GM23338 (cell line): ENCODE measurements at regions not wholly inside any gene's neighbourhood (a gene's known extent, or its start where the extent isn't known, plus 50 kb on each side); places are given as distances from the start of the nearest gene placed in this dataset.

Experiments used
- ATAC-seq: fragments of 200-7000 bp; cut with Tn5 transposase; 3 replicates; pipeline ENCODE4 v1.9.1; 2020
- DNase-seq: peaks from one replicate; pipeline ENCODE4 v3.0.0-alpha.2; 2015; ENCODE audit warnings: low spot score
- H2AFZ ChIP-seq: fragments of 200-600 bp; sonication (generic); 2 replicates; pipeline ENCODE4 v1.8.0; 2016; ENCODE audit warnings: antibody characterized with exemption, mild to moderate bottlenecking, moderate library complexity
- H3F3A ChIP-seq: fragments of 200-600 bp; sonication (generic); replicated peaks from 2 replicates; pipeline ENCODE4 v1.8.0; 2017; ENCODE audit warnings: antibody characterized with exemption, mixed run types, low read depth
- H3K27ac ChIP-seq: fragments of 200-600 bp; sonication (generic); 2 replicates; pipeline ENCODE4 v1.6.1; 2016; ENCODE audit warnings: low read depth
- H3K27me3 ChIP-seq: fragments of 200-600 bp; sonication (generic); 2 replicates; pipeline ENCODE4 v1.8.0; 2016; ENCODE audit warnings: mild to moderate bottlenecking, mixed run types, moderate library complexity; ENCODE audit not compliant: insufficient read depth
- H3K36me3 ChIP-seq: fragments of 200-600 bp; sonication (generic); 2 replicates; pipeline ENCODE4 v1.8.0; 2016; ENCODE audit warnings: mild to moderate bottlenecking; ENCODE audit not compliant: insufficient read depth
- H3K4me1 ChIP-seq: fragments of 200-600 bp; sonication (generic); 2 replicates; pipeline ENCODE4 v1.8.0; 2016; ENCODE audit warnings: mild to moderate bottlenecking, moderate library complexity; ENCODE audit not compliant: insufficient read depth
- H3K4me2 ChIP-seq: fragments of 200-600 bp; sonication (generic); 2 replicates; pipeline ENCODE4 v1.7.1; 2017; ENCODE audit warnings: mixed run types
- H3K4me3 ChIP-seq: fragments of 200-600 bp; sonication (generic); 2 replicates; pipeline ENCODE4 v1.6.1; 2016; ENCODE audit warnings: mixed run types
- H3K79me2 ChIP-seq: fragments of 200-600 bp; sonication (generic); replicated peaks from 2 replicates; pipeline ENCODE4 v1.8.0; 2017; ENCODE audit warnings: mild to moderate bottlenecking; ENCODE audit not compliant: insufficient read depth
- H3K9me2 ChIP-seq: fragments of 200-600 bp; sonication (generic); 2 replicates; pipeline ENCODE4 v1.8.0; 2017; ENCODE audit not compliant: insufficient read depth
- H4K20me1 ChIP-seq: fragments of 200-600 bp; sonication (generic); replicated peaks from 2 replicates; pipeline ENCODE4 v1.8.0; 2017; ENCODE audit warnings: mild to moderate bottlenecking; ENCODE audit not compliant: insufficient read depth
- H3K27ac Mint-ChIP-seq: 2 replicates; pipeline ENCODE4 v1.8.0; 2020; ENCODE audit warnings: inconsistent platforms, mild to moderate bottlenecking, moderate library complexity, mixed read lengths
- H3K27me3 Mint-ChIP-seq: 3 replicates; pipeline ENCODE4 v1.8.0; 2022; ENCODE audit warnings: low read depth, mild to moderate bottlenecking, moderate library complexity, mixed read lengths, inconsistent platforms; ENCODE audit not compliant: insufficient read depth, poor library complexity
- H3K36me3 Mint-ChIP-seq: 3 replicates; pipeline ENCODE4 v1.8.0; 2021; ENCODE audit warnings: low read depth, mild to moderate bottlenecking, inconsistent platforms, moderate library complexity, mixed read lengths
- H3K4me1 Mint-ChIP-seq: 3 replicates; pipeline ENCODE4 v1.8.0; 2020; ENCODE audit warnings: mild to moderate bottlenecking, inconsistent platforms, mixed read lengths
- H3K4me3 Mint-ChIP-seq: 3 replicates; pipeline ENCODE4 v1.8.0; 2021; ENCODE audit warnings: moderate library complexity, mild to moderate bottlenecking, inconsistent platforms, mixed read lengths
- H3K9me3 Mint-ChIP-seq: 3 replicates; pipeline ENCODE4 v1.8.0; 2020; ENCODE audit warnings: moderate library complexity, mild to moderate bottlenecking, inconsistent platforms, mixed read lengths
- CREB1 ChIP-seq: fragments of 250-450 bp; sonication (Bioruptor Pico); IDR thresholded peaks from 2 replicates; pipeline ENCODE4 v1.5.0; 2020; ENCODE audit warnings: low read depth, mild to moderate bottlenecking, moderate library complexity
- EZH2 ChIP-seq: fragments of 200-600 bp; sonication (generic); IDR thresholded peaks from one replicate; pipeline ENCODE4 v1.8.0; 2017; ENCODE audit warnings: antibody characterized with exemption, mild to moderate bottlenecking, low read depth; ENCODE audit not compliant: unreplicated experiment
- ZNF331 ChIP-seq: fragments of 250-450 bp; sonication (Bioruptor Pico); IDR thresholded peaks from 2 replicates; pipeline ENCODE4 v1.5.0; 2020; ENCODE audit warnings: low read depth, mild to moderate bottlenecking, moderate library complexity
- TF ChIP-seq, protein P1 (sequence below): fragments of 250-450 bp; sonication (Bioruptor Pico); IDR thresholded peaks from 2 replicates; pipeline ENCODE4 v1.5.0; 2020; ENCODE audit warnings: mild to moderate bottlenecking, moderate library complexity
- TF ChIP-seq, protein P2 (sequence below), 2 experiments: fragments of 200-600 bp in 1 of 2; sonication (generic) in 1 of 2; conservative IDR thresholded peaks; 2 replicates each; pipeline versions ENCODE4 v1.5.1 to v1.6.1; 2016 to 2017; ENCODE audit warnings: antibody characterized with exemption in 2 of 2, low read depth in 2 of 2, mild to moderate bottlenecking in 2 of 2, moderate library complexity in 1 of 2

DNA sequence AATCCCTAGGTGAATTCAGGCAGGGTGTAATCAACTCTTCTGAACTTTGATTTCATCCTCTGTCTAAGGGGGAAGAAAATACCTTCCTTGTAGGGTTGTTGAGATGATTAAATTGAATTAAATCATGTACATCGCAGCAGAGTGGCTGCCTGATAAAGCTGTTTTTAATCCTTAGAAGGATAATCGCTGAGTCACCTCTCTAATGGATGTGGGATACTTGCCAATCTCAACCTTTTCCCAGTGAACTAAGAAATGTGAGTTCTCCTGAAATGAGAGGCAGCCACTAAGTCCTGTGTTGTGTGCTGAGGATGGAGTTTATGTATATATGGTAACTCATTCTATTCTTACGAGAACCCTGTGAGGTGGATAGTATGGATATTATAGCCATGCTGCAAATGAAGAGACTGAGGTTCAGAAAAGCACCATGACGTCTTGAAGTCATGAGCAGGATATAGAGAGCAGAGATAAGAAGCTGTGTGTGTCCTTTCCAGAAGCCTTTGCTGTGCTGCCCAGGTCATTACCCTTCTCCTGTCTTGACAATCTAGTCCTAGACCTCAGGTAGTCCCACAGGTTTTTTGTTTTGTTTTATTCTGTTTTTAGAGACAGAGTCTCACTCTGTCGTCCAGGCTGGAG lies 93.3 kb downstream of the HNRNPLL start (continued):
- TF ChIP-seq, protein P1, sequence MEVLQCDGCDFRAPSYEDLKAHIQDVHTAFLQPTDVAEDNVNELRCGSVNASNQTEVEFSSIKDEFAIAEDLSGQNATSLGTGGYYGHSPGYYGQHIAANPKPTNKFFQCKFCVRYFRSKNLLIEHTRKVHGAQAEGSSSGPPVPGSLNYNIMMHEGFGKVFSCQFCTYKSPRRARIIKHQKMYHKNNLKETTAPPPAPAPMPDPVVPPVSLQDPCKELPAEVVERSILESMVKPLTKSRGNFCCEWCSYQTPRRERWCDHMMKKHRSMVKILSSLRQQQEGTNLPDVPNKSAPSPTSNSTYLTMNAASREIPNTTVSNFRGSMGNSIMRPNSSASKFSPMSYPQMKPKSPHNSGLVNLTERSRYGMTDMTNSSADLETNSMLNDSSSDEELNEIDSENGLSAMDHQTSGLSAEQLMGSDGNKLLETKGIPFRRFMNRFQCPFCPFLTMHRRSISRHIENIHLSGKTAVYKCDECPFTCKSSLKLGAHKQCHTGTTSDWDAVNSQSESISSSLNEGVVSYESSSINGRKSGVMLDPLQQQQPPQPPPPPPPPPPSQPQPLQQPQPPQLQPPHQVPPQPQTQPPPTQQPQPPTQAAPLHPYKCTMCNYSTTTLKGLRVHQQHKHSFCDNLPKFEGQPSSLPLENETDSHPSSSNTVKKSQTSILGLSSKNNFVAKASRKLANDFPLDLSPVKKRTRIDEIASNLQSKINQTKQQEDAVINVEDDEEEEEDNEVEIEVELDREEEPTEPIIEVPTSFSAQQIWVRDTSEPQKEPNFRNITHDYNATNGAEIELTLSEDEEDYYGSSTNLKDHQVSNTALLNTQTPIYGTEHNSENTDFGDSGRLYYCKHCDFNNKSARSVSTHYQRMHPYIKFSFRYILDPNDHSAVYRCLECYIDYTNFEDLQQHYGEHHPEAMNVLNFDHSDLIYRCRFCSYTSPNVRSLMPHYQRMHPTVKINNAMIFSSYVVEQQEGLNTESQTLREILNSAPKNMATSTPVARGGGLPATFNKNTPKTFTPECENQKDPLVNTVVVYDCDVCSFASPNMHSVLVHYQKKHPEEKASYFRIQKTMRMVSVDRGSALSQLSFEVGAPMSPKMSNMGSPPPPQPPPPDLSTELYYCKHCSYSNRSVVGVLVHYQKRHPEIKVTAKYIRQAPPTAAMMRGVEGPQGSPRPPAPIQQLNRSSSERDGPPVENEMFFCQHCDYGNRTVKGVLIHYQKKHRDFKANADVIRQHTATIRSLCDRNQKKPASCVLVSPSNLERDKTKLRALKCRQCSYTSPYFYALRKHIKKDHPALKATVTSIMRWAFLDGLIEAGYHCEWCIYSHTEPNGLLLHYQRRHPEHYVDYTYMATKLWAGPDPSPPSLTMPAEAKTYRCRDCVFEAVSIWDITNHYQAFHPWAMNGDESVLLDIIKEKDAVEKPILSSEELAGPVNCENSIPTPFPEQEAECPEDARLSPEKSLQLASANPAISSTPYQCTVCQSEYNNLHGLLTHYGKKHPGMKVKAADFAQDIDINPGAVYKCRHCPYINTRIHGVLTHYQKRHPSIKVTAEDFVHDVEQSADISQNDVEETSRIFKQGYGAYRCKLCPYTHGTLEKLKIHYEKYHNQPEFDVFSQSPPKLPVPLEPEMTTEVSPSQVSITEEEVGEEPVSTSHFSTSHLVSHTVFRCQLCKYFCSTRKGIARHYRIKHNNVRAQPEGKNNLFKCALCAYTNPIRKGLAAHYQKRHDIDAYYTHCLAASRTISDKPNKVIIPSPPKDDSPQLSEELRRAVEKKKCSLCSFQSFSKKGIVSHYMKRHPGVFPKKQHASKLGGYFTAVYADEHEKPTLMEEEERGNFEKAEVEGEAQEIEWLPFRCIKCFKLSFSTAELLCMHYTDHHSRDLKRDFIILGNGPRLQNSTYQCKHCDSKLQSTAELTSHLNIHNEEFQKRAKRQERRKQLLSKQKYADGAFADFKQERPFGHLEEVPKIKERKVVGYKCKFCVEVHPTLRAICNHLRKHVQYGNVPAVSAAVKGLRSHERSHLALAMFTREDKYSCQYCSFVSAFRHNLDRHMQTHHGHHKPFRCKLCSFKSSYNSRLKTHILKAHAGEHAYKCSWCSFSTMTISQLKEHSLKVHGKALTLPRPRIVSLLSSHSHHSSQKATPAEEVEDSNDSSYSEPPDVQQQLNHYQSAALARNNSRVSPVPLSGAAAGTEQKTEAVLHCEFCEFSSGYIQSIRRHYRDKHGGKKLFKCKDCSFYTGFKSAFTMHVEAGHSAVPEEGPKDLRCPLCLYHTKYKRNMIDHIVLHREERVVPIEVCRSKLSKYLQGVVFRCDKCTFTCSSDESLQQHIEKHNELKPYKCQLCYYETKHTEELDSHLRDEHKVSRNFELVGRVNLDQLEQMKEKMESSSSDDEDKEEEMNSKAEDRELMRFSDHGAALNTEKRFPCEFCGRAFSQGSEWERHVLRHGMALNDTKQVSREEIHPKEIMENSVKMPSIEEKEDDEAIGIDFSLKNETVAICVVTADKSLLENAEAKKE (CRISPR knock-in tag), result no peak
- TF ChIP-seq ZNF331 (CRISPR knock-in tag), result no peak
- TF ChIP-seq CREB1 (CRISPR knock-in tag), result no peak
- TF ChIP-seq, protein P2, sequence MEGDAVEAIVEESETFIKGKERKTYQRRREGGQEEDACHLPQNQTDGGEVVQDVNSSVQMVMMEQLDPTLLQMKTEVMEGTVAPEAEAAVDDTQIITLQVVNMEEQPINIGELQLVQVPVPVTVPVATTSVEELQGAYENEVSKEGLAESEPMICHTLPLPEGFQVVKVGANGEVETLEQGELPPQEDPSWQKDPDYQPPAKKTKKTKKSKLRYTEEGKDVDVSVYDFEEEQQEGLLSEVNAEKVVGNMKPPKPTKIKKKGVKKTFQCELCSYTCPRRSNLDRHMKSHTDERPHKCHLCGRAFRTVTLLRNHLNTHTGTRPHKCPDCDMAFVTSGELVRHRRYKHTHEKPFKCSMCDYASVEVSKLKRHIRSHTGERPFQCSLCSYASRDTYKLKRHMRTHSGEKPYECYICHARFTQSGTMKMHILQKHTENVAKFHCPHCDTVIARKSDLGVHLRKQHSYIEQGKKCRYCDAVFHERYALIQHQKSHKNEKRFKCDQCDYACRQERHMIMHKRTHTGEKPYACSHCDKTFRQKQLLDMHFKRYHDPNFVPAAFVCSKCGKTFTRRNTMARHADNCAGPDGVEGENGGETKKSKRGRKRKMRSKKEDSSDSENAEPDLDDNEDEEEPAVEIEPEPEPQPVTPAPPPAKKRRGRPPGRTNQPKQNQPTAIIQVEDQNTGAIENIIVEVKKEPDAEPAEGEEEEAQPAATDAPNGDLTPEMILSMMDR (conservative IDR thresholded peaks at IDR 0.05; ENCODE audit: low read depth in 2 of 2), result no peak
- TF ChIP-seq EZH2, result no peak

GRCh38 chr2:38508311-38509039 lies 94.3 kb downstream of the HNRNPLL start:
- H3K9me2 ChIP-seq, result no peaks in the 10 kb centered on the region
- H2AFZ ChIP-seq, result no peak overlapping the region
- DNase-seq, result peak; percentile 97
- H3K4me1 ChIP-seq, result no peaks in the 10 kb centered on the region
- H3K27me3 ChIP-seq, result no peaks in the 10 kb centered on the region
- no peaks in the 10 kb centered on the region for H4K20me1 ChIP-seq
- H3K27ac ChIP-seq, result no peak overlapping the region
- no peak overlapping the region for H3K4me2 ChIP-seq
- peak; percentile 92 for ATAC-seq
- Mint-ChIP-seq H3K36me3 (no peaks in the 10 kb centered on the region), H3K4me3 (no peak overlapping the region), H3K4me1 (peaks cover 10% of the 10 kb centered on the region), H3K27me3 (peaks cover 4% of the 10 kb centered on the region), H3K9me3 (no peaks in the 10 kb centered on the region; the same call in 2 of the 3 replicates), H3K27ac (no peak overlapping the region)
- H3F3A ChIP-seq, result no peaks in the 10 kb centered on the region
- H3K79me2 ChIP-seq, result no peaks in the 10 kb centered on the region
- H3K4me3 ChIP-seq, result no peak overlapping the region
- no peaks in the 10 kb centered on the region for H3K36me3 ChIP-seq
- TF ChIP-seq, protein P1 (CRISPR knock-in tag), result no peak
